GM19043 (cell line): ENCODE measurements at regions not wholly inside any gene's neighbourhood (a gene's known extent, or its start where the extent isn't known, plus 50 kb on each side); places are given as distances from the start of the nearest gene placed in this dataset.

Experiments
- ATAC-seq: cut with Tn5 transposase; IDR thresholded peaks from one replicate; pipeline ENCODE4 v1.9.1; 2021; ENCODE audit warnings: low read depth; ENCODE audit not compliant: unreplicated experiment

GRCh38 chr4:121277194-121278105 is 103.4 kb downstream of the QRFPR start:
- ATAC-seq = peak; percentile 38

- no peak for ATAC-seq
Observed at GRCh38 chr4:121273191-121273590, 107.6 kb downstream of the QRFPR start.

GRCh38 chr4:121272526-121272925 is 108.3 kb downstream of the QRFPR start:
- ATAC-seq = peak; percentile 70

- ATAC-seq = no peak
Observed at GRCh38 chr4:121270389-121270788, 106.3 kb upstream of the TNIP3 start.

GRCh38 chr4:121269001-121269400 is 104.9 kb upstream of the TNIP3 start:
- ATAC-seq = no peak

- ATAC-seq = no peak
Observed at GRCh38 chr4:121266982-121267381, 102.9 kb upstream of the TNIP3 start.

GRCh38 chr4:121256887-121257466 is 92.9 kb upstream of the TNIP3 start:
- ATAC-seq = no peak

GRCh38 chr4:121255986-121256750 is 92.0 kb upstream of the TNIP3 start:
- peak; percentile 98 for ATAC-seq

- no peak for ATAC-seq
Observed at GRCh38 chr4:121253961-121254360, 89.8 kb upstream of the TNIP3 start.

GRCh38 chr4:121252224-121252806 is 88.2 kb upstream of the TNIP3 start:
- peak; percentile 39 for ATAC-seq

GRCh38 chr4:121248747-121249146 is 84.6 kb upstream of the TNIP3 start:
- no peak for ATAC-seq

GRCh38 chr4:121246698-121247097 is 82.6 kb upstream of the TNIP3 start:
- no peak for ATAC-seq

- ATAC-seq = no peak
Observed at GRCh38 chr4:121243485-121243884, 79.4 kb upstream of the TNIP3 start.

GRCh38 chr4:121242188-121242750 is 78.1 kb upstream of the TNIP3 start:
- ATAC-seq = no peak

GRCh38 chr4:121239951-121240350 is 75.8 kb upstream of the TNIP3 start:
- no peak for ATAC-seq

- no peak for ATAC-seq
Observed at GRCh38 chr4:121238461-121238860, 74.3 kb upstream of the TNIP3 start.

- no peak for ATAC-seq
Observed at GRCh38 chr4:121237069-121237399, 72.9 kb upstream of the TNIP3 start.

- ATAC-seq = no peak
Observed at GRCh38 chr4:121236353-121237068, 72.4 kb upstream of the TNIP3 start.

GRCh38 chr4:121233982-121234381 is 69.9 kb upstream of the TNIP3 start:
- no peak for ATAC-seq

- no peak for ATAC-seq
Observed at GRCh38 chr4:121229993-121230392, 65.9 kb upstream of the TNIP3 start.
